Cerebellar cortex (tissue), 1 donor: ENCODE measurements at regions not wholly inside any gene's neighbourhood (a gene's known extent, or its start where the extent isn't known, plus 50 kb on each side); places are given as distances from the start of the nearest gene placed in this dataset.

ENCODE experiments used
- DNase-seq: peaks from one replicate; pipeline ENCODE4 v3.0.0-alpha.2; 2015; ENCODE audit warnings: low spot score

- no peak for DNase-seq
Measured at GRCh38 chr7:50166997-50167965, 74.2 kb upstream of the ZPBP start.

- no peak for DNase-seq
Measured at GRCh38 chr7:50164559-50165170, 71.6 kb upstream of the ZPBP start.

- no peak for DNase-seq
Measured at GRCh38 chr7:50160206-50160605, 67.2 kb upstream of the ZPBP start.

GRCh38 chr7:50159154-50159553 lies 66.1 kb upstream of the ZPBP start:
- no peak for DNase-seq

- no peak for DNase-seq
Measured at GRCh38 chr7:50156706-50157105, 63.7 kb upstream of the ZPBP start.

DNA sequence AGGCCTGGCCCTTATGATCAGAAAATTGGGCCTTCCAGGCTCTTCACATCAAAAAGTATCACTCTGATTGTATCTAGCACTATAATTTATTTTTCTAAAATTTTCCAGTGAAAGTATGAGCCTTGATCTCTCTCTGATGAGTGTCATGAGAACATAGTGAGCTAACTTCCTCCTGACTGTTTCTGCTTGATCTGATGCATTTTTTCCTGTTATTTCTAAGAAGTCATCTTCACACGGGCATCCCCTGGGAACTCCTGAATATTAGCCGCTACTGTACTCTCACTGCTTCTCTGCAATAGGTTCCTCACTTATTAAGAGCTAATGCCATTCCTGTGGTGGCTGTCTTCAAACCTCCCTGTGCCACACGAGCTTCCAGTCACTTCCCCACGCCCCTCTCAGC lies 63.1 kb upstream of the ZPBP start:
- DNase-seq, result no peak

DNA sequence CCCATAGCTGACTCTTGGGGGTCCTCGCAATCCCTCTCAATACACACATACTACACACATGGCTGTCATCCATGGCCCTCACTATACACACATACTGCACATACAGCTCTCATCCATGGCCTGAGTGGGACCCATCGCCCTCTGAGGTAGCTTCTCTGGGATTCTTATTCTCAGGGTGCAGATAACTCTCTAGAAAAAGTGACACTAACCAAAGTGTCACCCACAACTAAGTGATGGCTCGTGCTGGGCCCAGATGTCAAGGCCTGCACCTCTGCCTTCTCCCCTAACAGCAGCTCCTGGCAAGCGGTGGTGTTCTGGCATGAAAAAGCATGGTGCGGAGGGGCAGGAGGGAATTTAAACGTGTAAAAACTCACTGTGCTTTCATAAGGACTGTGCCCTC lies 62.7 kb upstream of the ZPBP start:
- DNase-seq, result no peak

DNA sequence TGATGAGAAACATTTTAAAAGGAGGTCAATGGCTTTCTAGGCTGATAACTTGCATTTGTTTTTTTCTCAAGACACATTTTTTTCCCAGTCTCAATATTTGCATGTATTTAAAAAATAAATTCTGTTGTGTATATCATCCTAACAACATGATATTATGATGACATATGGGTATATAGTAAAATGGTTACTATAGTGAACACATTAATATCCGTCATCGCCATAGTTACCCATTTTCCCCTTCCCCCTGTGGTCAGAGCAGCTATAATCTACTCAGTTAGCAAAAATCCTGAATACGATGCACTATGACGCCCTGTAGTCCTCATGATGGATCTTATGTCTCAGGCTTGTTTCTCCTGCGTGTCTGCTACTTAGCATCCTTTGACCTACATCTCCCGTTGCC lies 60.9 kb upstream of the ZPBP start:
- no peak for DNase-seq

- DNase-seq, result no peak
Measured at GRCh38 chr7:50153148-50153547, 60.1 kb upstream of the ZPBP start.

DNA sequence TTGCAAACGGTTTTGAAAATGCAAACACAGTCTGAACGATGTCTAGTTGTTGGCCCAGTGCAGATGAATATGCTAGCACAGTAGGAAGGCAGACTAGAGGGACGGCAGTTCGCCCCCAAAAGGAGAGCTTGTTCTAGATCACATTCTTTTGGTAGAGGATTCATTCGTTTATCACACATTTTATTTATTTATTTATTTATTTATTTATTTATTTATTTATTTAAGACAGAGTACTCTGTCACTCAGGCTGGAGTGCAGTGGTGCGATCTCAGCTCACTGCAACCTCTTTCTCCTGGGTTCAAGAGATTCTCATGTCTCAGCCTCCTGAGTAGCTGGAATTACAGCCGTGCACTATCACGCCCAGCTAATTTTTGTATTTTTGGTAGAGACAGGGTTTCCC lies 59.4 kb upstream of the ZPBP start:
- DNase-seq, result no peak

DNA sequence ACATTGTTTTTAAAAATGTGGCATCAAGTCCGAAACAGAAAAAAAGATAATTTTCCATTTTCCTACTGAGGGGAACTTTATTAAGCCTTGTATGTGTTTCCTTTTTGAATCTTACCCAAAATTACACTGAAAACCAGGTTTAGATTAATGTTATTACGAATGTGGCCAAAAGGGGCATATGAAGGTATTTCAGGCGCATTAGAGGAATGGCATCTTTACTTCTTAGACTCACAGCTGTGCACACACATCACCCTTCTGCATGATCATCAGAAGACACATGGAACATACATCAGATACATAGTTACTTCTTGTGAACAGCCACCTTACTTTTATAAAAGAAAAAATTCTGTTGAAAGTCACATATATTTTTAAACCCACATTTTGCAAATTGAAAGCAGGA lies 58.6 kb upstream of the ZPBP start:
- DNase-seq, result no peak

DNA sequence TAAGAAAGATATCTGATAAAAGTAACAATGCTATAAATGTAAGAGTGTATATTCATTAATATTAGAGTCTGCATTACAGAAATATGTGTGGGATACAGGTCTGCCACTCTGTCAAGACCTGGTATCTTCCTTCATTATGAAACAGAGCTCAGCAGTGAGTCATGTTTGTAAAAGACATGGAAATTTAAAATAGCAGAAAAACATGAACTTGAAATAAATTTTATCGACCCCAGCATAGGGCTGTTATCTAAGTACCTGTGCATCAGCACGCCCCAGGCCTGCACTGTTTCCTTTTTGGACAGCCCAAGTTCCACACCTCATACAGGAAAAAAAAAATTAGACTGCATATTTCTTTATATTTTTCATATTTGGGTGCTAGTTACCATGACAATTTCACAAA lies 58.0 kb upstream of the ZPBP start:
- DNase-seq, result no peak

DNA sequence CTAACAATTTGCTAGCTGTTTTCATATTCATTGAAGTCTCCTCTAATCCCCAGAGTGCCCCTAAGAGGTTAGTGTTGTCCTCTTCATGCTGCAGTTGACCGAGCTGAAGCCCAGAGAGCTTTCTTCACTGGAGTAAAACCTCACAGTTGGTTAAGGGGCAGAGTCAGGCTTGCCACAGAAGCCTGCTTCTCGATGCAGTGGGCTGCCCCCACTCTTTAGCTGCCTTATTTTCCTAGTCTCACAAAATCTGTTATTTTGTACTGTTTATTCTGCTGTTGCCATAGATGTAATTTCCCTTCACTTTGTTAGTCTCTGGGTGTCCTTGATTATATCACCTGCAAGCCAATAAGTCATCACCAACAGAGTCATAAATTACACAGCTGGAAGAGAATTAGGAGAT lies 56.3 kb upstream of the ZPBP start:
- DNase-seq, result no peak

GRCh38 chr7:50147951-50148808 lies 55.1 kb upstream of the ZPBP start:
- no peak for DNase-seq

DNA sequence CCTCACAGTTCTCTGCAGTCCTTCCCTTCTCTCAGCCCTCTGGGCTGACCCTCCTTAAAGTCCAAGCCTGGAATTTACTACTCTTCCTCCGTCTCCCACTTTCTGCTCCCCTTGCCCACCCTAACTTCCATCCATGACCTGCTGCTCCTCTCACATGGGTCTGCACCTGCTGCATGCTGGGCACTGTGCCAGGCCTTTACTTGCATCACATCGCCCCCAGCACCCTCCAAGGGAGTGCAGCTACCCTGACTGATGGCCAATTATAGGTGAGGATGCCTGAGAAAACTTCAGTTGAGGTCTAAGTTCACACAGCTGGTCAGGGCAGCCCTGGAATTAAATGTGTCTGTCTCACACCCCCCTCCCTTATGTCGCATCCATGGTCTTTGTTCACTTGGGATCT lies 53.6 kb upstream of the ZPBP start:
- DNase-seq, result no peak

DNA sequence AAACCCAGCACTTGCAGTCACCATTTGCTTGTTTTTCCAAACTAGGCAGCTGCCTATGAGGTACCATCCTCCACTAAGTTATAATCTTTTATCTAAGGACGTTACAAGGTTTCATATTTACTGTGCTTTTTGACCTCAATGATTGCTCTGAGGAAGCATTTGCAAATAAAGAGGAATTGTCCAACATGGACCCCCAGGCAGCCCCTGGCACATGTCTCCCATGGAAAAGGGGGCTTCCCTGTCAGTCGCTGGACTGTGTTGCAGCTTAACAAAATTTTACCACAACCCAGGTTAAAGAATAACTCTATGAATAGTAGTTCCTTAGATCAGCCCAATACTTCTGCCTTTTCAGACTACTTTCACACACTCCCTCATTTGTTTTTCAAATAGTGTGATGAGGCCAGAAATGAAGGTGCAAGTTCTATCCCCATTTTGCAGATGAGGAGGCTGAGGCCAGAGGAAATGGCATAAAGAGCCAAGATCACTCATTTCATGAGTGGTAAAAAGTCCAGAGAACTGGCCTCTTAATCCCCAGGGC lies 52.8 kb upstream of the ZPBP start:
- DNase-seq, result no peak

DNA sequence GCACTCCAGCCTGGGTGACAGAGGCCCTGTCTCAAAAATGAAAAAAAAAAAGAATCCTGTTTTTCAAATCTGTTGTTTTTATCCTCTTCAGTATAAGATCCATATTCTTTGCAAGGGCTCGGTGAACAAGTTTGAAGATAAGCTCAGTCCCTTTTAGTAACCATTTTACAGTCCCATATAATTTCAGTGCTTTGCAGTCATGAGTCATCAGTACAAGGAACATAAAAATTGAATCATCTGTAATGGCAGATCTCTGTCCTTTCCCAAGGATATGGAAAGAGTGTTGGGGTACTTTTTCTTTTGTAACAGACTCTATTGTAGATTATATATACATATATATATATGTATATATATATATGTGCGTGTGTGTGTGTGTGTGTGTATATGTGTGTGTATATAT lies 52.2 kb upstream of the ZPBP start:
- DNase-seq, result no peak
